Thyroid gland (tissue), 4 donors: ENCODE measurements at regions not wholly inside any gene's neighbourhood (a gene's known extent, or its start where the extent isn't known, plus 50 kb on each side); places are given as distances from the start of the nearest gene placed in this dataset.

ENCODE experiments used
- DNase-seq, 2 donors: peaks; one replicate each; pipeline ENCODE4 v3.0.0-alpha.2; 2019
- H3K27ac ChIP-seq, 3 donors: fragments of 200-600 bp; sonication (generic); 1 replicate in 2 of 3; 2 replicates in 1 of 3; pipeline ENCODE4 v1.5.1; 2016 to 2019; ENCODE audit warnings: mild to moderate bottlenecking in 1 of 3, moderate library complexity in 1 of 3
- H3K27me3 ChIP-seq: fragments of 200-600 bp; sonication (generic); one replicate; pipeline ENCODE4 v1.5.1; 2019
- H3K36me3 ChIP-seq, 2 donors: fragments of 200-600 bp; sonication (generic); one replicate each; pipeline ENCODE4 v1.5.1; 2016 to 2019
- H3K4me1 ChIP-seq, 2 donors: fragments of 200-600 bp; sonication (generic); one replicate each; pipeline ENCODE4 v1.5.1; 2017 to 2019
- H3K4me3 ChIP-seq, 3 donors: fragments of 200-600 bp; sonication (generic); replicated peaks in 1 of 3; 1 replicate in 2 of 3; 2 replicates in 1 of 3; pipeline ENCODE4 v1.5.1; 2016; ENCODE audit warnings: mild to moderate bottlenecking in 1 of 3
- H3K9me3 ChIP-seq: fragments of 200-600 bp; sonication (generic); one replicate; pipeline ENCODE4 v1.5.1; 2017
- CTCF ChIP-seq, 6 experiments: fragments of 200-600 bp in 3 of 6; fragments of 450-650 bp in 3 of 6; sonication (generic) in 3 of 6; IDR thresholded peaks; one replicate each; pipeline ENCODE4 v1.5.1; 2016 to 2019; ENCODE audit warnings: antibody characterized with exemption in 6 of 6, mild to moderate bottlenecking in 2 of 6, inconsistent platforms in 1 of 6, moderate library complexity in 1 of 6
- POLR2A ChIP-seq, 2 donors: fragments of 450-650 bp; IDR thresholded peaks; one replicate each; pipeline ENCODE4 v1.6.1; 2017; ENCODE audit warnings: antibody characterized with exemption in 2 of 2, mild to moderate bottlenecking in 2 of 2, moderate library complexity in 1 of 2
- WGBS, 2 donors: methylation state at CpG; one replicate each; pipeline ENCODE4 v1.1.5; 2017; 5-methylcytosine and 5-hydroxymethylcytosine counted together
- intact Hi-C: fragments of 100-400 bp; cut with DNase I; formaldehyde crosslinking; loops from one replicate; pipeline ENCODE4 v1.15.1; 2023

- TF ChIP-seq CTCF (IDR thresholded peaks at IDR 0.05) (no peak), POLR2A (IDR thresholded peaks at IDR 0.05) (no peak)
- no peak for DNase-seq
- Histone ChIP-seq H3K9me3 (no peaks in the 10 kb centered on the region), H3K27me3 (no peaks in the 10 kb centered on the region), H3K27ac (no peak overlapping the region), H3K36me3 (no peaks in the 10 kb centered on the region), H3K4me3 (no peak overlapping the region), H3K4me1 (no peaks in the 10 kb centered on the region)
- WGBS, 2 donors: 77 to 98% methylated on average over 1 of the region's 1 CpG
- intact Hi-C loops: no loop called here
Observed at GRCh38 chr2:22189893-22190480, 1066.2 kb downstream of the TDRD15 start.

- no peak for DNase-seq
- Histone ChIP-seq H3K27ac (no peak overlapping the region), H3K4me3 (no peak overlapping the region), H3K4me1 (no peaks in the 10 kb centered on the region), H3K9me3 (no peaks in the 10 kb centered on the region), H3K27me3 (no peaks in the 10 kb centered on the region), H3K36me3 (no peaks in the 10 kb centered on the region)
- 92 to 95% methylated on average over 1 of the region's 1 CpG for WGBS, 2 donors
- intact Hi-C loops: no loop called here
- TF ChIP-seq POLR2A (IDR thresholded peaks at IDR 0.05) (no peak), CTCF (IDR thresholded peaks at IDR 0.05) (no peak)
Observed at GRCh38 chr2:22194218-22194617, 1070.5 kb downstream of the TDRD15 start.

DNA sequence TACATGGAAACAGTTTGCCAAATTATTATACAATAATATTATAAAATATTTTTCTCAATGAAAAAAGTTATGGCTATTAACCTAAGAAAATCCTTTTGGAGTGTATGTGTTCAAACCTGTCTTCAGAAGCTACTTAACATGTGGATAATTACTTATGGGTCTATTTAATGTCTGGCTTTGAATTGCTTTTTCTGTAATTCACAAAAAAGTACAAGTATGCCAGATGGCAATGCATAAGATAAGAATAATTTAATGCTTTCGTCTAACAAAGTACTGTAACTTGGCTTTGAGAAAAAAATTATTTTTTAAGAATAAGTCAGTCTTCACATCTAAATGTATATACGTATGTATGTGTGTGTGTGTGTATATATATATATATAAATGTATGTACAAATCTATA lies 1073.0 kb downstream of the TDRD15 start:
- no peaks in the 10 kb centered on the region for H3K36me3 ChIP-seq

DNA sequence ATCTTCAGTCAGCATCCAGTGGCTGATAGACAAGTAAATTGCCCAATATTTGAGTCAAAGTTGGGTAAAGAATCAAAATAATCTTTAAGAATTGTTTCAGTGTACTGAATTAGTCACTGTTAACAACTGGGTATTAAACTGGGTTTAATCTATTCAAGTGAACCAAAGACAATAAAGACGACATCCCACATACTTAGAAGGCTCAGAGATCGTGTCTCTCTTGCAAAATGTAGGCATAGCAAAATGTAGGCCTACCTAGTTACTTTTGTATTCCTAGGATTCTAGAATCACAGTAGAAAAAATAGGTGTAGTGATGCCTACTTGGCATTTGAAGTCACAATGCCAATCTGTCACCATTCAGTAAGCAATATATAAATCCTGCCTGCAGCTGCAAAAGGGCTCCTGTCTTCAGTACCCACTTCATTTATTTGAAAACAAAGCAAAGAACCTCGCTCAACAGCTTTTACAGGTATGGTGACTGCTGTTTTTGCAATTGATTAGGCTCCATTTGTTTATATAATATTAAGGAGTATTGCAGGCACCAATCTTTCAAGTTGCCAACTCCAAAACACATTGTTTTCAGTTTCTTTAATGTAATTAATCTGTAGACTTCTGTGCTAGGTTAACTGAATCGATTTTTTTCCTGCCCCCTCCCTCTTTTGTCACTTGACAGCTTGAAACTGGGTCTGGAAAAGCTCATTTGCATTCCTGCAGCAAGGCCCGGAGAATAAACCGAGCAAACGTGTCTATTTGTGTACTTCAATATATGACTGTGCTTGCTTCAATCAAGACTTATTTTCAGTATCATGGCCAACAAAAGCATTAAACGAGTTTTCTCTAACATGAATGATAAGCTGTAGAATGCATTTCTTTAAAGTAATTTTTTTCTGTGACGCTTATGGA lies 1074.9 kb downstream of the TDRD15 start:
- H3K4me3 ChIP-seq: no peak overlapping the region
- DNase-seq: no peak
- 53 to 57% methylated on average over 9 of the region's 9 CpGs for WGBS, 2 donors

More for the DNA sequence above, 1073.0 kb downstream of the TDRD15 start:
- Histone ChIP-seq H3K27ac (no peak overlapping the region), H3K4me3 (no peak overlapping the region), H3K4me1 (no peaks in the 10 kb centered on the region), H3K9me3 (no peaks in the 10 kb centered on the region), H3K27me3 (no peaks in the 10 kb centered on the region)
- no peak for DNase-seq
- intact Hi-C loops: no loop called here
- no peak for TF ChIP-seq POLR2A (IDR thresholded peaks at IDR 0.05)
- TF ChIP-seq CTCF (IDR thresholded peaks at IDR 0.05): no peak
- WGBS, 2 donors: 82 to 89% methylated on average over 2 of the region's 2 CpGs

More for the DNA sequence above, 1074.9 kb downstream of the TDRD15 start:
- no peak for TF ChIP-seq POLR2A (IDR thresholded peaks at IDR 0.05)
- no peak for TF ChIP-seq CTCF (IDR thresholded peaks at IDR 0.05)
- Histone ChIP-seq H3K4me1 (no peaks in the 10 kb centered on the region), H3K27me3 (no peaks in the 10 kb centered on the region), H3K36me3 (no peaks in the 10 kb centered on the region), H3K27ac (no peak overlapping the region), H3K9me3 (no peaks in the 10 kb centered on the region)
- intact Hi-C loops: no loop called here
